Stimulated activated CD8-positive, alpha-beta memory T cell treated with anti-CD3 and anti-CD28 coated beads, Interleukin-4, amount 100 ng/mL, for 1 hour (primary cell): ENCODE measurements at regions not wholly inside any gene's neighbourhood (a gene's known extent, or its start where the extent isn't known, plus 50 kb on each side); places are given as distances from the start of the nearest gene placed in this dataset.

Experiments used
- DNase-seq, 2 donors: peaks; one replicate each; pipeline ENCODE4 v3.0.0-alpha.2; 2020; ENCODE audit warnings: low read depth in 2 of 2, low spot score in 1 of 2

DNA sequence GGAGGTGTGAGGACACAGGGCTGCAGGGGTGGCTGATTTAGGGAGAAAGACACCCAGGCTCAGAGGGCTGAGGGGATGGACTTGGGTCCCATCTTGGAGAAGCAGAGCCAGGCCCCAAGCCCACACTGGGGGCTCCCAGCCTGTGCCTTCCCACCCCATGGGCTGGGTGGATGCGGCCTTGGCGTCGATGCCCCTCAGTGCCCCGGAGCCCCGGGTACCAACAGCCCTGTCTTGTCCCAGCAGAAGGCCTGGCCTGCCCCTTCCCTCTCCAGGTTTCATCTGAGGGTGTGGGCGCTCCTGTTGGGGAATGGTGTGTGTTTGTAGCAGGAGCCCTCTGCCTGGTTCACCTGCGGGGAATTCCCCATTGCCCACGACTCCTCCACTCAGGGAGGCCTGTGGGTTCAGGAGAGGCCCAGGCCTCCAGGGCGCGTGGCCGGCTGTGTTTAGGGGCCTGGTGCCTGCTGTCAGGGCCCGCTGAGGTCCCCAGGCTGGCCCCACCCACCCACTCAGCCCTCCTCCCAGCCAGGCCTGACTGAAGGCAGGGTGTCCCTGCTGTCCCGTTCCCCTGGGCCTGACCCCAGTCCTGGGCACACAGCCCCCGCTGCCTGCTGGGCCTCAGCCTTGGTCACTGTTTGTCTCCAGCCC lies 51.1 kb upstream of the BEGAIN start:
- no peak for DNase-seq

GRCh38 chr14:100639280-100639679 lies 52.1 kb upstream of the BEGAIN start:
- DNase-seq: no peak

DNA sequence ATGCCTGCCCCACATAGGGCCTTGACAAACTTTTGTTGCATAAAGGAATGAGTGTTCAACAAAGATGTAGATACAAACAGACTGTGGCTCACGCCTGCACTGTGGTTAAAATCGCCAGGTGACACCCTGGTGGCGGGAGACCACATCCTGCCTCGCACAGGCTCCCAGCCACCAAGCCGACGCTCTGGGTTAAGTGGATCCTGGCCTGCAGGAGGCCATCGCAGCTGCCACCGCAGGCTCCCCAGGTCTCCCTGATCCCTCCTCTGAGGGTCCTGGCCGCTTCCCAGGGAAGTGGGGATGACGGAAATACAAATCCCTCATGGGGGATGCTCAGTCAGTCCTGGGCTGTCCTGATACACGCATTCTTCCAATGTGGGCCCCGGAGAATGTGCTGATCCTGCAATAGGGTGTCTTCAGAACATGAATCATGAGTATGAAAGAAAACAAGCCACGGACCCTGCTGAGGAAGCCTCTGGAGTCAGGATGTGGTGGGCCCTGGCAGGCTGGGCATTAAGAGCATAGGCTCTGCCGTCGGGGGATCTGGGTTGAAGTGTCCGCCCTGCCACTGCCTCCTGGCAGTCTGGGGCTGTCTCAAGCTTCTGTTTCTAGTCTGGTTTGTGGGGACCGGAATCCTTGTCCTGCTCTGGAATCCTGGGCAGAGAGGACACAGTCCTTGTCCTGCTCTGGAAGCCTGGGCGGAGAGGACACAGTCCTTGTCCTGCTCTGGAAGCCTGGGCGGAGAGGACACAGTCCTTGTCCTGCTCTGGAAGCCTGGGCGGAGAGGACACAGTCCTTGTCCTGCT lies 53.5 kb upstream of the BEGAIN start:
- DNase-seq: peak; percentile 42 to 50

GRCh38 chr14:100641274-100641860 lies 54.1 kb upstream of the BEGAIN start:
- DNase-seq: no peak

GRCh38 chr14:100643426-100643825 lies 56.2 kb upstream of the BEGAIN start:
- DNase-seq: no peak

DNA sequence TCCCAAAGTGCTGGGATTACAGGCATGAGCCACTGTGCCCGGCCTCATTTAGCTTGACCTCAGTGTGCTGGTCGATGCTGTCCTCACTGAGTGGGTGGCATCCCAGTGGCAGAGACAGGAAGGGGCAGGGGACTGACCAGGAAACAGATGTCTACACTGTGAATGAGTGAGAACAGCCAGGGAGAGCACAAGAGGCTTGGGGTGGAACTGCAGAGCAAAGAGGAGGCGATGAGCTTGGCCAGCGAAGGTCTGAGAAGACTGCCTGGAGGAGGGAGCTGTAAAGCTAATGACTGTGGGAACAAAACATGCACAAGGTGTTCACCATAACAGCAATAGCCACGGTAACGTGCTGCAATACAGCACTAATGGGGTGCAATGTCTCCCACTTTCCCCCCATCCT lies 57.2 kb upstream of the BEGAIN start:
- DNase-seq: no peak

GRCh38 chr14:100644784-100645183 lies 57.6 kb upstream of the BEGAIN start:
- DNase-seq: no peak

DNA sequence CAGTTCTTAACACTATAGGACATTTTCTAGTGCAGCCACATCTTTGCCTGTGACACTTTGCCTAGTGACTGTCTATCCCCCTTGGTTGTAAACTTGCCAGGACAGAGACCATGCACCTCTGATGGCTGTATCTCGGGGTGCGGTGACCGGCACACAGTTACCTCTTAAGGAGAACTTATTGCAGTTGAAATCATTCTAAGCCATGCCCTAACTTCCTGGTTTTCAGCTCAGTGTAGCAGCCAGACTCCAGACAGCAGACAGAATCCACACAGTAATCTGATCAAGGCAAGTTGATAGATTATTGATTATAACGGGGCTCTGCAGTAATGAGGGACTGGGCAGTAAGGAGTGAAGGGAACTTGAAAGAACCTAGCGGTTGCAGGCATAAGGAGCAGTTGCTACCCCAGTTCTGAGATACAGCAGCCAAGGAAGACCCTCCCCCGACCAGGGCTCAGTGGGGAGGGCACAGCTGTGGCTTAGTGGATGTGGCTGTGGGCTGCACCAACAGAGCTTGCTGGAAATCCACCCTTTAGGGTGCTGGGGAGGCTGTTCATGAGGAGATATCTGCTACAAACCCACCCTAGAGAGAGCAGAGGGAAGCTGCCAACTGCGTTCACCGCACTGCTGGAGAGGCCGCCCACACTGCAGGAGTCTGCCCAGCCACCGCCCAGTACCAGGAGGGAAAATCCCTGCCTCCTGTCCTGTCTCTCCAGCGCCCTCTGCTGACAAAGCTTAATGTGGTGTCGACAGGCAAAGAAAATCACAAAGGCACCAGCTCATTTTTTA lies 58.2 kb upstream of the BEGAIN start:
- peak; percentile 62 to 72 for DNase-seq

DNA sequence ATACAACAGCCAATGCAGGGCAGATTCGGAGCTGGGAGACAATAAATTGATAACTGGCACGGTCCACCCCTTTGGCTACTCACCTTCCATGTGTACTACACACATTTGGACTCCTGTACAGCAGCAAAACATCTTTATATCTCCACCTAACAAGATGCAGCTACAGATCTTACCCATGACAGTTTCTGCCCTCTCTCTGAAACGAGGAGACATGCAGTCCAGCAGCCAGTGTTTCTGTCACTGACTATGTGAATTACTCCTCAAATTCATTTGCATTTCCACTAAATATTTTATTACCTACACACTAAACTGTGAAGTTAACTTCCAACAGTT lies 58.7 kb upstream of the BEGAIN start:
- DNase-seq: no peak

- DNase-seq: no peak
Observed at GRCh38 chr14:100648474-100649172, 61.4 kb upstream of the BEGAIN start.

GRCh38 chr14:100649173-100649519 lies 61.9 kb upstream of the BEGAIN start:
- DNase-seq: no peak

DNA sequence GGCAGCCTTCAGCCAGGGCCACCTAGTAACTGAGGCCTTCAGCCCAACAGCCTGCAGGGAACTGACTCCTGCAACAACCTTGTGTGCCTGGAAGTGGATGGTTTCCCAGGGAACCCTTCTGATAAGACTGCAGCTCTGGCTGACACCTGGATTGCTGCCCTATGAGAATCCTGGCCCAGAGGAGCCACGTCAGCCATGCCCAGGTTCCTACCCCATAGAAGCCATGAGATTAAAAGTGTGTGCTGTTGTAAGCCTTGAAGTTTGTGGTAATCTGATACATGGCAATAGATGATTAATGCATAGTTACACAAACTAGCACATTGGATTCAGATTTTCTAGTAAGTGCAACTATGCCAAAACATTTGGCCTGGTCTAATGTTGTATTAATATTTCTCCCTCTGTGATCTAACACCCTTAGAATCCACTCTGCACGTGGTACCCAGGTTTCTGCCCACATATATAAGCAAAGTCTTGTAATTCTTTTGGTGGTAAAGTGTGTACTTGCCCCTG lies 64.8 kb upstream of the BEGAIN start:
- DNase-seq: no peak

GRCh38 chr14:100652744-100653143 lies 65.5 kb upstream of the BEGAIN start:
- no peak for DNase-seq

GRCh38 chr14:100653409-100653808 lies 66.2 kb upstream of the BEGAIN start:
- no peak for DNase-seq

- DNase-seq: no peak
Observed at GRCh38 chr14:100654025-100654813, 67.0 kb upstream of the BEGAIN start.

GRCh38 chr14:100654814-100655740 lies 67.9 kb upstream of the BEGAIN start:
- peak in 1 of 2 donors; percentile 22 for DNase-seq

DNA sequence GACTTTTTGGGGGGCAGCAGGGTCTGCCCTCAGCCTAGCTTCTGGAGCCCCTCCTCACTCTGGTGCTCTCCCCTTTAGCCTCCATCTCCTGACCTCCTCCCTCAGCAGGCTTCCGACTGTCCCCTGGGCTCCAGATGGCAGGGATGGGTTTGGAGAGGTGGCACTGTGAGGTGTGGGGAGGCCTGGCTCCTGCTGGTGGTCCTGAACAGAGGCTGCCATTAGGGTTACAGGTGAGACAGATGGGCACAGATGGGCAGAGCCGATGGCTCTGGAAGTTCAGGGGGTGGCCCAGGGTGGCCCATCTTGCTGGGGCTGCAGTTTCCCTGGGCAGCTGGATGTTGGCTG lies 68.5 kb upstream of the BEGAIN start:
- no peak for DNase-seq

DNA sequence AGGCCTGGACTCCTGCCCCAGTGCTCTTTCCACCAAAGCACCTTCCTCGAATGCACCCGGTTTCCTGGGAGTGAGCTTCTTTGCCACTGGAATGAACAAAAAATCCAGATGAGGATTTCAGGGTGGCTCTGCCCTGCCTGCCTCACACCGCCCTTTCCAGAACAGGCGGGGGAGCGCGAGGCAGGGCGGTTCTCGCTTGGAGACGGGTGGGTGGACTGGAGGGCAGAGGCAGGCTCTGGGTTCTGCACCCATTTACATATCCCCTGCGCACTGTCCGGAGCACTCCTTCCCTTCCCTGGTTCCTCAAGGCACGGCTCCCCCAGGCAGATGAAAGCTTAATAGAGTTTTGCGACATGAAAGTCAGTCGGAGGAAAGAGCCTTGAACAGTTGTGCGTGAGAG lies 69.7 kb upstream of the DLK1 start:
- DNase-seq: no peak

GRCh38 chr14:100657780-100658179 lies 68.9 kb upstream of the DLK1 start:
- no peak for DNase-seq
